Thyroid gland (tissue), 4 donors: ENCODE measurements at regions not wholly inside any gene's neighbourhood (a gene's known extent, or its start where the extent isn't known, plus 50 kb on each side); places are given as distances from the start of the nearest gene placed in this dataset.

Source experiments
- CTCF ChIP-seq, 6 experiments: fragments of 200-600 bp in 3 of 6; fragments of 450-650 bp in 3 of 6; sonication (generic) in 3 of 6; IDR thresholded peaks; one replicate each; pipeline ENCODE4 v1.5.1; 2016 to 2019; ENCODE audit warnings: antibody characterized with exemption in 6 of 6, mild to moderate bottlenecking in 2 of 6, inconsistent platforms in 1 of 6, moderate library complexity in 1 of 6
- POLR2A ChIP-seq, 2 donors: fragments of 450-650 bp; IDR thresholded peaks; one replicate each; pipeline ENCODE4 v1.6.1; 2017; ENCODE audit warnings: antibody characterized with exemption in 2 of 2, mild to moderate bottlenecking in 2 of 2, moderate library complexity in 1 of 2

- TF ChIP-seq CTCF (IDR thresholded peaks at IDR 0.05) (no peak), POLR2A (IDR thresholded peaks at IDR 0.05) (no peak)
Measured at GRCh38 chr14:35978561-35978960, 152.4 kb downstream of the BRMS1L start.
